ENCODE measurements at regions not wholly inside any gene's neighbourhood (a gene's known extent, or its start where the extent isn't known, plus 50 kb on each side); places are given as distances from the start of the nearest gene placed in this dataset.

DNA sequence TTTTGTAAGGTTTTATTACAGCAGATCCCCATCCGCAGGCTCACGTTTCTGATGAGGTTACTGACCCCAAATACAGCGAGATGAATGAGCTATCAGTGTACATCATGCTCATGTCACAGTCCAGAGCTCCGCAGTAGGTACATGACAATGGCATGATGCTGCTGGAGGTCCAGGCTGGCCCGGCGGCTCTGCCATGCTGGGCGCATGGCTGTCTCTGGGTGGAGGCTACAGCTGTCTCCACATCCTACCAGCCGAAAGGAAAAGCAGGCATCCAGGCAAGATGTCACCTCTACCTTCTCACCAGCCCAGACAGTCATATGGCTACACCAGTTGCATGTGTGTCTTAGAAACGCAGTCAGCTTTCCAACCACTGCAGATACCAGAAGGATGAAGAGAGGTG lies 90.9 kb upstream of the RNF32 start:
- TF ChIP-seq, protein P1, sequence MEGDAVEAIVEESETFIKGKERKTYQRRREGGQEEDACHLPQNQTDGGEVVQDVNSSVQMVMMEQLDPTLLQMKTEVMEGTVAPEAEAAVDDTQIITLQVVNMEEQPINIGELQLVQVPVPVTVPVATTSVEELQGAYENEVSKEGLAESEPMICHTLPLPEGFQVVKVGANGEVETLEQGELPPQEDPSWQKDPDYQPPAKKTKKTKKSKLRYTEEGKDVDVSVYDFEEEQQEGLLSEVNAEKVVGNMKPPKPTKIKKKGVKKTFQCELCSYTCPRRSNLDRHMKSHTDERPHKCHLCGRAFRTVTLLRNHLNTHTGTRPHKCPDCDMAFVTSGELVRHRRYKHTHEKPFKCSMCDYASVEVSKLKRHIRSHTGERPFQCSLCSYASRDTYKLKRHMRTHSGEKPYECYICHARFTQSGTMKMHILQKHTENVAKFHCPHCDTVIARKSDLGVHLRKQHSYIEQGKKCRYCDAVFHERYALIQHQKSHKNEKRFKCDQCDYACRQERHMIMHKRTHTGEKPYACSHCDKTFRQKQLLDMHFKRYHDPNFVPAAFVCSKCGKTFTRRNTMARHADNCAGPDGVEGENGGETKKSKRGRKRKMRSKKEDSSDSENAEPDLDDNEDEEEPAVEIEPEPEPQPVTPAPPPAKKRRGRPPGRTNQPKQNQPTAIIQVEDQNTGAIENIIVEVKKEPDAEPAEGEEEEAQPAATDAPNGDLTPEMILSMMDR (conservative IDR thresholded peaks at IDR 0.05 in 1 of 2, IDR thresholded peaks at IDR 0.05 in 1 of 2; ENCODE audit: extremely low read depth in 1 of 2, insufficient read depth in 1 of 2, low read depth in 1 of 2, low read length in 2 of 2), result no peak
- TF ChIP-seq EZH2 (IDR thresholded peaks at IDR 0.05; ENCODE audit: borderline replicate concordance, low read length), result no peak

All from mammary epithelial cell (primary cell).